ENCODE measurements at regions not wholly inside any gene's neighbourhood (a gene's known extent, or its start where the extent isn't known, plus 50 kb on each side); places are given as distances from the start of the nearest gene placed in this dataset.

DNA sequence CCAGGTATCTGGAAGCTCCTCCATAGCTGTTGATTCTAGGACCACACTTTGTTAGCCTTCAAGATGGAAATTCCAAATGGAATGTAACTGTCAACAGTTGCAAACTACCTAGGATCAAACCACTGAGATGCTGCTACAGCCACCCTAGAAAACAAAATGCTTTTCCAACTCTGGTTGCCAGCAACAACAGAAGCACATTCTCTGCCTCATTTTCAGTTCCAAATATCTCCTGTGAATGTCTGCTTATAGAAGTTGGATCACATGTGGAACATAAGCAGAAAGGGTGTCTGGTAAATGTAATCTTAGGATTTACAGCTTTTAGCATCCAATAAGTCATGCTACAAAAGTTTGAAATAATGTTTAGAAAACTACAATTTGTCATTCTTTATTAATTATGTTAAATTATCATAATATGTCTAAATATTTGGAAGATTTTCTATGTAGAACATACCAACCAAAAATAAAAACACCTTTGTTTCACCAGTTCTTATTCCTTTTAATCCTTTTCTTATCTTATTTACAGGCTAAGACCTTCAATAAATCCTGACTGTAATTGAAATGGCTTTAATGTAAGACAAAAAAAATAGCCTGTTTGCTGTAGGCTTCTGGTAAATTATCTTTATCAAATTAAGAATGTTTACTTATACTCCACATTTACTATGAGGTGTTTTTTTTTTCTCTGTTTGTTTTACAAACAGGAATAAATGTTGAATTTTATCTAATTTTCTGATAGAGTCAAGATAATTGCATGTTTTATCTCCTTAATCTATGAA is 687.1 kb downstream of the IGSF11 start:
- H3K36me3 ChIP-seq = no peaks in the 10 kb centered on the region
- intact Hi-C loops (cut with DNase I) = no loop called here
- peaks cover 0 to 4% (median 0%) of the 10 kb centered on the region in 3 donors for H3K9me3 ChIP-seq
- H3K27me3 ChIP-seq = no peaks in the 10 kb centered on the region
- H3K4me1 ChIP-seq = no peaks in the 10 kb centered on the region
- H3K27ac ChIP-seq = no peak overlapping the region
- no peak for DNase-seq
- no peak overlapping the region for H3K4me3 ChIP-seq
- TF ChIP-seq POLR2A (IDR thresholded peaks at IDR 0.05) = no peak
- TF ChIP-seq, protein P1, sequence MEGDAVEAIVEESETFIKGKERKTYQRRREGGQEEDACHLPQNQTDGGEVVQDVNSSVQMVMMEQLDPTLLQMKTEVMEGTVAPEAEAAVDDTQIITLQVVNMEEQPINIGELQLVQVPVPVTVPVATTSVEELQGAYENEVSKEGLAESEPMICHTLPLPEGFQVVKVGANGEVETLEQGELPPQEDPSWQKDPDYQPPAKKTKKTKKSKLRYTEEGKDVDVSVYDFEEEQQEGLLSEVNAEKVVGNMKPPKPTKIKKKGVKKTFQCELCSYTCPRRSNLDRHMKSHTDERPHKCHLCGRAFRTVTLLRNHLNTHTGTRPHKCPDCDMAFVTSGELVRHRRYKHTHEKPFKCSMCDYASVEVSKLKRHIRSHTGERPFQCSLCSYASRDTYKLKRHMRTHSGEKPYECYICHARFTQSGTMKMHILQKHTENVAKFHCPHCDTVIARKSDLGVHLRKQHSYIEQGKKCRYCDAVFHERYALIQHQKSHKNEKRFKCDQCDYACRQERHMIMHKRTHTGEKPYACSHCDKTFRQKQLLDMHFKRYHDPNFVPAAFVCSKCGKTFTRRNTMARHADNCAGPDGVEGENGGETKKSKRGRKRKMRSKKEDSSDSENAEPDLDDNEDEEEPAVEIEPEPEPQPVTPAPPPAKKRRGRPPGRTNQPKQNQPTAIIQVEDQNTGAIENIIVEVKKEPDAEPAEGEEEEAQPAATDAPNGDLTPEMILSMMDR (IDR thresholded peaks at IDR 0.05) = no peak

DNA sequence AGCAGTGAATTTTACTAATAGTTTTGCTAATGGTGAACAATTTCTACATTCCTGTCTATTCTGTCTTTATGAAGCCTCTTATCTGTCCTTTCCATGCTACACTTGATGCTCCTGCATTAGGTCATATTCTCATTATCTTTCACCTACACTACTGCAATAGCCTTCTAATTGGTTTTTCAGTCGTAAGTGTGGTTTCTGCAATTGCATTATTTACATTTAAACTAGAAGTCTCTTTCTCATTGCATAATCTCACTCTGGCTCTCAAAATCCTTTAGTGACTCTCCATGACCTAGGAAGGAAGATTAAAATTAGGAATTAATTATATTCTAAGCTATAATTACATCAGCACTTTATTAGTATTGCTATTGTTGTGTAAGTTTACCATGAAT is 686.5 kb downstream of the IGSF11 start:
- Histone ChIP-seq H3K9me3 (peaks cover 0 to 4% (median 0%) of the 10 kb centered on the region in 3 donors), H3K36me3 (no peaks in the 10 kb centered on the region), H3K4me1 (no peaks in the 10 kb centered on the region), H3K4me3 (no peak overlapping the region), H3K27ac (no peak overlapping the region), H3K27me3 (no peaks in the 10 kb centered on the region)
- intact Hi-C loops (cut with DNase I) = no loop called here
- WGBS, 2 donors = 77 to 79% methylated on average over 1 of the region's 1 CpG
- no peak for TF ChIP-seq POLR2A (IDR thresholded peaks at IDR 0.05)
- TF ChIP-seq, protein P1 (IDR thresholded peaks at IDR 0.05) = no peak
- DNase-seq = no peak

DNA sequence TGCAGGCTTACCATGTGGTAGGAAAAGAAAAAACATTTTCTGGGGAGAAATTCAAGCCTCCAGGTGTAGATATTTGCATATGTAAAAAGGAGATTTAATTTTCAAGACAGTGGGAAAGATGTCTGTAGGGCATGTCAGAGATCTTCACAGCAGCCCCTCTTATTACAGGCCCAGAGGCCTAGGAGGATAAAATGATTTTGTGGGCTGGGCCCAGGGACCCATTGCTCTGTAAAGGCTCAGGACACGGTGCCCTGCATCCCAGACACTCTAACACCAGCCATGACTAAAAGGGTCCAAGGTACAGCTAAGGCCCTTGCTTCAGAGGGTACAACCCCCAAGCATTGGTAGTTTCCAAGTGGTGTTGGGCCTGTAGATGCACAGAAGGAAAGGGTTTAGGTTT is 680.1 kb downstream of the IGSF11 start:
- Histone ChIP-seq H3K27me3 (no peaks in the 10 kb centered on the region), H3K9me3 (peaks cover 0 to 28% (median 15%) of the 10 kb centered on the region in 3 donors), H3K4me1 (no peaks in the 10 kb centered on the region), H3K27ac (no peak overlapping the region), H3K4me3 (no peak overlapping the region), H3K36me3 (no peaks in the 10 kb centered on the region)
- DNase-seq = no peak
- intact Hi-C loops (cut with DNase I) = no loop called here
- WGBS, 2 donors = 57 to 75% methylated on average over 1 of the region's 1 CpG
- TF ChIP-seq, protein P1 (IDR thresholded peaks at IDR 0.05) = no peak
- TF ChIP-seq POLR2A (IDR thresholded peaks at IDR 0.05) = no peak

DNA sequence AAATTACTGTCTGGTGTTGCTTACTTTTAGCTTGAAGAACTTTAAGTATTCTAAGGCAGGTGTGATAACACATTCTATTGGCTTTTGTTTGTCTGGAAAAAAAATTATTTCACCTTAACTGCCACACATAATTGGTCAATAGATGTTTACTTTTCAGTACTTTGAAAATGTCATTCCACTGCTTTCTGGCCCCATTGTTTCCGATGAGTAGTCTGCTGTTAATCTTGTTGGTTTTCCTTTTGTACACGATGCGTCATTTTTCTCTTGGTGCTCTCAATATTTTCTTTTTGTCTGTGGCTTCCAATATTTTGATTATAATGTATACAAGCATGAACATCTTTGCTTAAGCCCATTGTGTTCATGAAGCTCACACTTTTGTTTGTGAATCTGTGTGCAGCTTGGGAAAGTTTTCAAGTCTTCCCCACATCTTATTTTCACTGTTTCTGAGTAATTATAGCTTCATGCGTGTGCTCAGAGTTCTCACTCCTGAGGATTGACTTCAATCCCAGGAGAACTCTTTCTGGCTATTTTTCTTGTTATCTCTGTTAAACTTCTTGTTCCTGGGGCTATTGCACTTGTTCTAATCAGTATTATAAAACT is 664.7 kb downstream of the IGSF11 start:
- H3K27ac ChIP-seq = no peak overlapping the region
- peaks cover 0 to 22% (median 6%) of the 10 kb centered on the region in 3 donors for H3K9me3 ChIP-seq
- intact Hi-C loops (cut with DNase I) = no loop called here
- H3K27me3 ChIP-seq = no peaks in the 10 kb centered on the region
- DNase-seq = no peak
- H3K36me3 ChIP-seq = no peaks in the 10 kb centered on the region
- H3K4me1 ChIP-seq = no peaks in the 10 kb centered on the region
- WGBS, 2 donors = 87% methylated on average over 4 of the region's 4 CpGs
- no peak for TF ChIP-seq POLR2A (IDR thresholded peaks at IDR 0.05)
- TF ChIP-seq, protein P1 (IDR thresholded peaks at IDR 0.05) = no peak
- no peak overlapping the region for H3K4me3 ChIP-seq

DNA sequence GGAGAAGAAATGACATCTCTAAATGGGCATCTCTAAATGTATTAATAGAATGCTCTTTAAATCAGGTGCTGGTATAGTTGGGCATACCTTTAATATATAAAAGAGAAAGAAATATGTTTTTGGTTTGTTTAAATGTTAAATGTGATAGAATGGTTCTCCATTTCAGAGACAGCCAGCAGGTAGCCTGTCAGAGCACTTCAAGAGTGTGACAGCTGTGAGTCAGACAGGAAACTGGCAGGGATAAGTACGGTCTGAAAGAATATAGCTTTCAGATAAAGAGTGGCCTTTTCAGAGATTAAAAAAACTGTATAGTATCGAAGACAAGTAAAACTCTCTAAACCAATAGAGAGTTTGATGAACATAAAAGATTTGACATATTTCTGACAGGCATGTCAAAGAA is 654.1 kb downstream of the IGSF11 start:
- Histone ChIP-seq H3K27ac (no peak overlapping the region), H3K4me1 (no peaks in the 10 kb centered on the region), H3K27me3 (no peaks in the 10 kb centered on the region), H3K36me3 (no peaks in the 10 kb centered on the region), H3K4me3 (no peak overlapping the region), H3K9me3 (no peaks in the 10 kb centered on the region)
- 29 to 37% methylated on average over 2 of the region's 2 CpGs for WGBS, 2 donors
- TF ChIP-seq POLR2A (IDR thresholded peaks at IDR 0.05) = no peak
- TF ChIP-seq, protein P1 (IDR thresholded peaks at IDR 0.05) = no peak
- no peak for DNase-seq
- intact Hi-C loops (cut with DNase I) = no loop called here
